ENCODE measurements at regions not wholly inside any gene's neighbourhood (a gene's known extent, or its start where the extent isn't known, plus 50 kb on each side); places are given as distances from the start of the nearest gene placed in this dataset.

DNA sequence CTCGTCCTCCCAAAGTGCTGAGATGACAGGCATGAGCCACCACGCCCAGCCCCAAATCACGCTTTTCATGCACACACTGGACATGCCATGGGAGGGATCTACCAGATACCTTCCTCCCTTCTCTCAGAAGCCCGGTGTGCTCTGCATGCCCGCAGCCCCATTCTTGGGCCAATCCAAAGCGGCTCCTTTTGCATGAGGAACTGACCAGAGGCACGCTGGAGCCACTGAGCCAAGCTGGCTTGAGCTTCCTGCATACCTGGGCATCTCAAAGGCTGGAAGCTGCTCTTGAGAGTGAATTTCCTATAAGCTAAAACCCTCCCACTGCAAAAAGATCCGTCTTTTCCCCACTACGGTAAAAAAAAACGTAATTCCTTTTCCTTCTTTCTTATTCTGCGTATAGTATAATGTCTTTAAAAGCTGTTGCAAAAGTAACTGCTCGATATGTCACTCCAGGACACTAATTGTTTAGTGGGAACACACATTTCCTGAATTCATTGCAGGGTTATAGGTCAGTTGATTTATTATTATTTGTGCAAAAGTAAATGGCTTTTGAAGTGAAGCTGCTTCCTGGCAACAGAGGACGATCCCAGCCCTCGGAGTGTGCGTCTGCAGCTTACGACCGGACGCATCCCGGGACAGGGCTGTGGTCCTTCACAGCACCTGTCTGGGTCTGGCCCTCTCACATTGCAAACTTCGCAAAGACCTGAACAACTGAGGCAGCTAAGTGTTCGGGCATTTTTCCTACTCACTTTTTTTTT is 61.8 kb upstream of the ETS2 start:
- DNase-seq = no peak

- no peak for DNase-seq
Observed at GRCh38 chr21:38744861-38745260, 60.9 kb upstream of the ETS2 start.

- no peak for DNase-seq
Observed at GRCh38 chr21:38747810-38748209, 57.9 kb upstream of the ETS2 start.

- no peak for DNase-seq
Observed at GRCh38 chr21:38751379-38752050, 54.2 kb upstream of the ETS2 start.

DNA sequence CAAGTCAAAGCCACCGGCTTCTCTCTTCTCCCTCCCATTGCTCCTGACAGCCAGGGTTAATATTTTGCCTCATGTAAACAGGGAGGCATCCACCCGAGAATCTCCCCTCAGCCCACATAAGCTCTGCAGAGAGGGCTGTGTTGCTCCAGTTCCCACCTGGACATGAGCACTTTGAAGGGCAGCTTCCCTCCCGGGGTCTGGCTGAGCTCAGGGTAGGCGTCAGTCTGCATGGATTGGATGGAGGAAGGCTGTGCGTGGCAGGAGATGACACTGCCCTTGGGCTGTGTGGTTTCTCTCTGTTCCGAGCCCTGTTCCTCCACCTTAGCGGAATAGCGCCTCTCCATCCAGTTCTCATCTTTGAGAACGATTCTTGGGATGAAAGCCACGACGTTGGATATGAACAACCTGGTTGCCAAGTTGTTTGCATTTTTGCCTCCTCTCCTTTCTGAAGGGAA is 53.7 kb upstream of the ETS2 start:
- no peak for DNase-seq

GRCh38 chr21:38753114-38753513 is 52.6 kb upstream of the ETS2 start:
- DNase-seq = no peak

DNA sequence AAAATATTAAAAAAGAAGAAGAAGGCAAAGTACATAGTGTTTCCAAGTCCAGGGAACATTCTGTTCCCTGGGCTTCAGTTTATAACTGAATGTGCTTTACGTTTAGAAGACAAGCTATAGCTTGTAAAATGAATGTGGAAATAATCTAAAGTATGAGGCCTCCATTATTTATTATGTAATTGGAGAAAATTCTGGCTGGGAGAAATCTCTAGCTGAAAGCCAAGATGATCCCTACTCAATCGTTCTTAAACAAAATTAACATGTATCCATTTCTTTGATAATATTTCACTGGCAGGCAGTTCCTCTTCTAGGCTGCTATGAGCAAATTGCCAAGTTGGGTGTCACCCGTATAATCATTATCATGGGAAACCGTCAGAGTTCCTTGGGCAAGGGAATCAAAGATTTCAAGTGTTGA is 52.2 kb upstream of the ETS2 start:
- DNase-seq = no peak
